ENCODE measurements at regions not wholly inside any gene's neighbourhood (a gene's known extent, or its start where the extent isn't known, plus 50 kb on each side); places are given as distances from the start of the nearest gene placed in this dataset.

GRCh38 chr1:190835658-190836057, 358.0 kb upstream of the BRINP3 start:
- TF ChIP-seq CTCF (conservative IDR thresholded peaks at IDR 0.05; ENCODE audit: low read length) (no peak), EZH2phosphoT487 (IDR thresholded peaks at IDR 0.05; ENCODE audit: borderline replicate concordance, low read depth, low read length) (no peak)

All from OCI-LY7 (cell line).